ENCODE measurements at regions not wholly inside any gene's neighbourhood (a gene's known extent, or its start where the extent isn't known, plus 50 kb on each side); places are given as distances from the start of the nearest gene placed in this dataset.

- TF ChIP-seq EZH2 (IDR thresholded peaks at IDR 0.05; ENCODE audit: borderline replicate concordance, low read depth, low read length, severe bottlenecking) (no peak), CTCF (IDR thresholded peaks at IDR 0.05; ENCODE audit: borderline replicate concordance, extremely low read depth, low read length, poor library complexity, severe bottlenecking) (no peak)
Measured at GRCh38 chr18:77544792-77545191, 295.1 kb downstream of the GALR1 start.

Data from DND-41 (cell line).